H9 (cell line): ENCODE measurements at regions not wholly inside any gene's neighbourhood (a gene's known extent, or its start where the extent isn't known, plus 50 kb on each side); places are given as distances from the start of the nearest gene placed in this dataset.

ENCODE experiments used
- DNase-seq: peaks from one replicate; pipeline ENCODE4 v3.0.0-alpha.2; 2017
- H2AFZ ChIP-seq: one replicate; pipeline ENCODE4 v1.6.1; 2013; ENCODE audit warnings: mild to moderate bottlenecking, low read length, control low read depth, moderate library complexity
- H2AK5ac ChIP-seq: 2 replicates; pipeline ENCODE4 v1.6.1; 2013; ENCODE audit warnings: low read length, control low read depth, mixed read lengths; ENCODE audit not compliant: insufficient read length
- H2BK120ac ChIP-seq: one replicate; pipeline ENCODE4 v1.6.1; 2013; ENCODE audit warnings: low read depth, mild to moderate bottlenecking, low read length, control low read depth, inconsistent platforms; ENCODE audit not compliant: poor library complexity, severe bottlenecking
- H2BK12ac ChIP-seq: 2 replicates; pipeline ENCODE4 v1.6.1; 2013; ENCODE audit warnings: low read length, control low read depth, mixed read lengths, low read depth; ENCODE audit not compliant: insufficient read length
- H2BK15ac ChIP-seq: 2 replicates; pipeline ENCODE4 v1.6.1; 2013; ENCODE audit warnings: low read depth, low read length, control low read depth
- H2BK20ac ChIP-seq: one replicate; pipeline ENCODE4 v1.6.1; 2013; ENCODE audit warnings: low read depth, mild to moderate bottlenecking, low read length, control low read depth, inconsistent platforms; ENCODE audit not compliant: poor library complexity, severe bottlenecking
- H2BK5ac ChIP-seq: 2 replicates; pipeline ENCODE4 v1.6.1; 2013; ENCODE audit warnings: low read length, control low read depth, mixed read lengths; ENCODE audit not compliant: insufficient read length
- H3K14ac ChIP-seq: 2 replicates; pipeline ENCODE4 v1.6.1; 2013; ENCODE audit warnings: low read length, control low read depth; ENCODE audit not compliant: insufficient read depth
- H3K18ac ChIP-seq: 2 replicates; pipeline ENCODE4 v1.6.1; 2013; ENCODE audit warnings: low read depth, mild to moderate bottlenecking, mixed read lengths, low read length, control low read depth; ENCODE audit not compliant: insufficient read length
- H3K23ac ChIP-seq: 2 replicates; pipeline ENCODE4 v1.6.1; 2013; ENCODE audit warnings: low read length, control low read depth, mixed read lengths, low read depth; ENCODE audit not compliant: insufficient read length
- H3K23me2 ChIP-seq: 2 replicates; pipeline ENCODE4 v1.6.1; 2013; ENCODE audit warnings: low read depth, mild to moderate bottlenecking, mixed read lengths, low read length, control low read depth; ENCODE audit not compliant: insufficient read length, poor library complexity, severe bottlenecking
- H3K27ac ChIP-seq: 2 replicates; pipeline ENCODE4 v1.5.1; 2013; ENCODE audit warnings: low read length, control low read depth, mixed read lengths, low read depth; ENCODE audit not compliant: insufficient read length
- H3K27me3 ChIP-seq: 2 replicates; pipeline ENCODE4 v1.6.1; 2013; ENCODE audit warnings: low read length, control low read depth, inconsistent platforms; ENCODE audit not compliant: insufficient read depth
- H3K4ac ChIP-seq: 2 replicates; pipeline ENCODE4 v1.6.1; 2013; ENCODE audit warnings: low read depth, mild to moderate bottlenecking, control low read depth, inconsistent platforms, low read length, moderate library complexity
- H3K4me1 ChIP-seq: 2 replicates; pipeline ENCODE4 v1.6.1; 2013; ENCODE audit warnings: low read length, control low read depth, inconsistent platforms; ENCODE audit not compliant: insufficient read depth
- H3K4me2 ChIP-seq: 2 replicates; pipeline ENCODE4 v1.6.1; 2013; ENCODE audit warnings: low read length, control low read depth, mixed read lengths; ENCODE audit not compliant: insufficient read length, insufficient read depth
- H3K56ac ChIP-seq: 2 replicates; pipeline ENCODE4 v1.6.1; 2013; ENCODE audit warnings: low read depth, mild to moderate bottlenecking, mixed read lengths, low read length, control low read depth; ENCODE audit not compliant: insufficient read length
- H3K79me1 ChIP-seq: 2 replicates; pipeline ENCODE4 v1.6.1; 2013; ENCODE audit warnings: low read depth, mild to moderate bottlenecking, moderate library complexity, low read length, control low read depth, inconsistent platforms; ENCODE audit not compliant: insufficient read depth, poor library complexity, severe bottlenecking
- H3K79me2 ChIP-seq: 2 replicates; pipeline ENCODE4 v1.6.1; 2013; ENCODE audit warnings: low read length, control low read depth, inconsistent platforms; ENCODE audit not compliant: insufficient read depth
- H3K9ac ChIP-seq: 2 replicates; pipeline ENCODE4 v1.6.1; 2013; ENCODE audit warnings: low read length, control low read depth, mixed read lengths; ENCODE audit not compliant: insufficient read length; ENCODE audit errors: extremely low read depth
- H3K9me3 ChIP-seq: one replicate; pipeline ENCODE4 v1.6.1; 2013; ENCODE audit warnings: low read depth, low read length, inconsistent platforms; ENCODE audit not compliant: control insufficient read depth
- H3T11ph ChIP-seq: one replicate; pipeline ENCODE4 v1.6.1; 2013; ENCODE audit warnings: mild to moderate bottlenecking, low read length, control low read depth, inconsistent platforms
- H4K20me1 ChIP-seq: one replicate; pipeline ENCODE4 v1.6.1; 2013; ENCODE audit not compliant: control insufficient read depth, insufficient read length, insufficient read depth
- H4K5ac ChIP-seq: 2 replicates; pipeline ENCODE4 v1.6.1; 2013; ENCODE audit warnings: low read depth, mild to moderate bottlenecking, mixed read lengths, low read length, control low read depth; ENCODE audit not compliant: insufficient read length
- H4K8ac ChIP-seq: replicated peaks from 2 replicates; pipeline ENCODE4 v1.6.1; 2013; ENCODE audit warnings: low read length, control low read depth, mixed read lengths, low read depth; ENCODE audit not compliant: insufficient read length
- H4K91ac ChIP-seq: 2 replicates; pipeline ENCODE4 v1.6.1; 2013; ENCODE audit warnings: low read depth, mild to moderate bottlenecking, moderate library complexity, mixed read lengths, low read length, control low read depth; ENCODE audit not compliant: insufficient read length
- H3K27ac Mint-ChIP-seq, 3 experiments: 2 replicates in 2 of 3; 3 replicates in 1 of 3; pipeline ENCODE4 v1.8.0; 2020 to 2021; ENCODE audit warnings: mixed read lengths in 3 of 3, mild to moderate bottlenecking in 1 of 3, moderate library complexity in 1 of 3
- H3K27me3 Mint-ChIP-seq: 2 replicates; pipeline ENCODE4 v1.8.0; 2021; ENCODE audit warnings: low read depth, mild to moderate bottlenecking, moderate library complexity, mixed read lengths
- H3K36me3 Mint-ChIP-seq, 3 experiments: 2 replicates in 2 of 3; 3 replicates in 1 of 3; pipeline ENCODE4 v1.8.0; 2020 to 2021; ENCODE audit warnings: low read depth in 3 of 3, mixed read lengths in 3 of 3; ENCODE audit not compliant: insufficient read depth in 1 of 3
- H3K4me1 Mint-ChIP-seq, 2 experiments: 2 replicates each; pipeline ENCODE4 v1.8.0; 2020; ENCODE audit warnings: mixed read lengths in 2 of 2
- H3K4me3 Mint-ChIP-seq, 2 experiments: 2 replicates in 1 of 2; 3 replicates in 1 of 2; pipeline ENCODE4 v1.8.0; 2020 to 2021; ENCODE audit warnings: mild to moderate bottlenecking in 2 of 2, mixed read lengths in 2 of 2, moderate library complexity in 1 of 2
- H3K9me3 Mint-ChIP-seq, 2 experiments: 2 replicates in 1 of 2; 3 replicates in 1 of 2; pipeline ENCODE4 v1.8.0; 2020; ENCODE audit warnings: mild to moderate bottlenecking in 2 of 2, mixed read lengths in 2 of 2, moderate library complexity in 1 of 2
- CTCF ChIP-seq: fragments of 200-600 bp; sonication (generic); conservative IDR thresholded peaks from 3 replicates; pipeline ENCODE4 v1.8.0; 2021; ENCODE audit warnings: antibody characterized with exemption, mild to moderate bottlenecking
- WGBS: extraction: QIAGEN DNeasy Blood & Tissue Kit; methylation state at CpG from one replicate; pipeline ENCODE4 v1.1.7; 2013; ENCODE audit warnings: missing lambda C conversion rate, low lambda C conversion rate, mixed read lengths; ENCODE audit not compliant: insufficient read length; ENCODE audit errors: extremely low coverage; 5-methylcytosine and 5-hydroxymethylcytosine counted together

- Mint-ChIP-seq H3K4me3 (no peak overlapping the region), H3K27ac (no peak overlapping the region; a peak in 1 of 7 replicates), H3K36me3 (no peaks in the 10 kb centered on the region), H3K27me3 (no peaks in the 10 kb centered on the region; the same call in 1 of the 2 replicates), H3K4me1 (peaks cover 27 to 29% of the 10 kb centered on the region in 2 experiments), H3K9me3 (no peaks in the 10 kb centered on the region)
- Histone ChIP-seq H2BK5ac (no peak overlapping the region), H4K20me1 (no peaks in the 10 kb centered on the region), H3K56ac (no peak overlapping the region), H3K14ac (peak overlapping the region; percentile 33; the same call in 1 of the 2 replicates), H3K4me2 (no peak overlapping the region), H4K8ac (no peak overlapping the region), H3K27ac (no peak overlapping the region), H3K79me1 (no peaks in the 10 kb centered on the region), H2AK5ac (no peak overlapping the region), H2BK20ac (no peak overlapping the region), H3K4ac (no peak overlapping the region), H3K27me3 (no peaks in the 10 kb centered on the region), H2BK15ac (no peak overlapping the region), H2BK12ac (no peak overlapping the region), H3K23me2 (no peaks in the 10 kb centered on the region), H3K23ac (no peak overlapping the region), H3K9me3 (no peaks in the 10 kb centered on the region), H3K9ac (no peak overlapping the region), H2BK120ac (no peak overlapping the region), H3K79me2 (no peaks in the 10 kb centered on the region), H3K18ac (peak overlapping the region; percentile 60), H2AFZ (no peak overlapping the region), H4K5ac (no peak overlapping the region), H3K4me1 (peaks cover 5% of the 10 kb centered on the region; the same call in 1 of the 2 replicates), H4K91ac (no peak overlapping the region), H3T11ph (no peak overlapping the region)
- no CpG with 5 or more reads among the region's 10 CpGs for WGBS
- TF ChIP-seq CTCF = no peak
- DNase-seq = peak; percentile 80
Observed at GRCh38 chr10:126842836-126843235, 62.4 kb upstream of the DOCK1 start.
